HepG2 (cell line): ENCODE measurements at regions not wholly inside any gene's neighbourhood (a gene's known extent, or its start where the extent isn't known, plus 50 kb on each side); places are given as distances from the start of the nearest gene placed in this dataset.

Experiments
- CREM ChIP-seq, 2 experiments: sonication (generic) in 1 of 2; formaldehyde crosslinking in 1 of 2; IDR thresholded peaks; 2 replicates each; pipeline versions ENCODE4 v1.4.0 to v1.6.1; 2016 to 2020; ENCODE audit warnings: antibody characterized with exemption in 1 of 2, mild to moderate bottlenecking in 1 of 2, missing genetic modification reagents in 1 of 2
- ELF4 ChIP-seq: sonication (generic); formaldehyde crosslinking; IDR thresholded peaks from 2 replicates; pipeline ENCODE4 v1.5.0; 2020; ENCODE audit warnings: missing genetic modification reagents, mild to moderate bottlenecking, moderate library complexity, borderline replicate concordance
- ERF ChIP-seq: IDR thresholded peaks from 2 replicates; pipeline ENCODE4 v1.6.1; 2018; ENCODE audit warnings: missing biosample characterization, missing genetic modification reagents
- MAFK ChIP-seq, 2 experiments: IDR thresholded peaks in 1 of 2; conservative IDR thresholded peaks in 1 of 2; 2 replicates each; pipeline ENCODE4 v1.6.1; 2011; ENCODE audit warnings: improper control_type of control experiment in 2 of 2, low read length in 2 of 2
- MIER3 ChIP-seq: IDR thresholded peaks from 2 replicates; pipeline ENCODE4 v1.6.1; 2016; ENCODE audit warnings: missing compliant biosample characterization, borderline replicate concordance
- POLR2AphosphoS5 ChIP-seq: IDR thresholded peaks from 2 replicates; pipeline ENCODE4 v1.6.1; 2012; ENCODE audit warnings: low read depth, low read length
- TAF1 ChIP-seq: sonication (generic); formaldehyde crosslinking; IDR thresholded peaks from 2 replicates; pipeline ENCODE4 v1.4.0; 2020; ENCODE audit warnings: missing genetic modification reagents
- USF2 ChIP-seq, 2 experiments: sonication (generic) in 1 of 2; formaldehyde crosslinking in 1 of 2; IDR thresholded peaks; 2 replicates each; pipeline versions ENCODE4 v1.5.1 to v1.6.1; 2011 to 2020; ENCODE audit warnings: borderline replicate concordance in 1 of 2, low read depth in 1 of 2, low read length in 1 of 2, mild to moderate bottlenecking in 1 of 2, missing genetic modification reagents in 1 of 2, moderate library complexity in 1 of 2
- ZFX ChIP-seq: sonication (generic); formaldehyde crosslinking; IDR thresholded peaks from 2 replicates; pipeline ENCODE4 v1.4.0; 2020; ENCODE audit warnings: mild to moderate bottlenecking, low read depth, missing genetic modification reagents, moderate library complexity
- ZNF350 ChIP-seq: sonication (generic); formaldehyde crosslinking; IDR thresholded peaks from 2 replicates; pipeline ENCODE4 v1.4.0; 2020; ENCODE audit warnings: mild to moderate bottlenecking, low read depth, missing genetic modification reagents, borderline replicate concordance
- ZNF549 ChIP-seq: sonication (generic); formaldehyde crosslinking; IDR thresholded peaks from 2 replicates; pipeline ENCODE4 v1.5.0; 2020; ENCODE audit warnings: missing genetic modification reagents

GRCh38 chr20:57002066-57002570 is 264.3 kb downstream of the BMP7 start:
- TF ChIP-seq CREM (IDR thresholded peaks at IDR 0.05) (no peak), CREM (CRISPR knock-in tag; IDR thresholded peaks at IDR 0.05) (no peak), MAFK (conservative IDR thresholded peaks at IDR 0.05 in 1 of 2, IDR thresholded peaks at IDR 0.05 in 1 of 2; ENCODE audit: low read length in 2 of 2) (no peak), ZNF549 (no peak), ZFX (CRISPR knock-in tag) (no peak), ELF4 (CRISPR knock-in tag) (no peak), MIER3 (CRISPR knock-in tag) (no peak), TAF1 (CRISPR knock-in tag) (no peak), POLR2AphosphoS5 (no peak), ERF (no peak), USF2 (IDR thresholded peaks at IDR 0.05; ENCODE audit: low read depth, low read length) (no peak), USF2 (CRISPR knock-in tag; IDR thresholded peaks at IDR 0.05; ENCODE audit: borderline replicate concordance) (no peak), ZNF350 (CRISPR knock-in tag) (no peak)
